HFFc6 (cell line): ENCODE measurements at regions not wholly inside any gene's neighbourhood (a gene's known extent, or its start where the extent isn't known, plus 50 kb on each side); places are given as distances from the start of the nearest gene placed in this dataset.
A peak's percentile ranks its signal among the peaks of the same experiment; 100 is the strongest.

ENCODE experiments used
- DNase-seq: peaks from one replicate; pipeline ENCODE4 v3.0.0-alpha.2; 2018
- H3K27ac Mint-ChIP-seq: 2 replicates; pipeline ENCODE4 v1.8.0; 2020; ENCODE audit warnings: mild to moderate bottlenecking, mixed read lengths
- H3K27me3 Mint-ChIP-seq: 2 replicates; pipeline ENCODE4 v1.8.0; 2021; ENCODE audit warnings: mild to moderate bottlenecking, moderate library complexity, mixed read lengths; ENCODE audit not compliant: insufficient read depth
- H3K36me3 Mint-ChIP-seq: 2 replicates; pipeline ENCODE4 v1.8.0; 2021; ENCODE audit warnings: low read depth, mixed read lengths
- H3K4me1 Mint-ChIP-seq: 2 replicates; pipeline ENCODE4 v1.8.0; 2020; ENCODE audit warnings: low read depth, mixed read lengths
- H3K4me3 Mint-ChIP-seq: 2 replicates; pipeline ENCODE4 v1.8.0; 2020; ENCODE audit warnings: mild to moderate bottlenecking, moderate library complexity, mixed read lengths
- H3K9me3 Mint-ChIP-seq: 2 replicates; pipeline ENCODE4 v1.8.0; 2020; ENCODE audit warnings: mild to moderate bottlenecking, mixed read lengths
- CTCF ChIP-seq: fragments of 200-600 bp; sonication (generic); IDR thresholded peaks from 2 replicates; pipeline ENCODE4 v1.5.0; 2021; ENCODE audit warnings: antibody characterized with exemption, mild to moderate bottlenecking

- Mint-ChIP-seq H3K27me3 (peaks cover 4% of the 10 kb centered on the region; the same call in 1 of the 2 replicates), H3K36me3 (no peaks in the 10 kb centered on the region), H3K4me3 (no peak overlapping the region), H3K4me1 (peaks cover 34% of the 10 kb centered on the region), H3K27ac (no peak overlapping the region), H3K9me3 (no peaks in the 10 kb centered on the region)
- no peak for DNase-seq
- TF ChIP-seq CTCF: no peak
Measured at GRCh38 chr3:197435426-197435825, 120.3 kb downstream of the BDH1 start.

GRCh38 chr3:197434830-197435229 lies 120.9 kb downstream of the BDH1 start:
- H3K4me1 Mint-ChIP-seq: peaks cover 36% of the 10 kb centered on the region
- H3K9me3 Mint-ChIP-seq: no peaks in the 10 kb centered on the region
- no peak overlapping the region for H3K27ac Mint-ChIP-seq
- TF ChIP-seq CTCF: no peak
- H3K27me3 Mint-ChIP-seq: 0 out of 2 replicates have a peak, but pooled peaks cover 3% of the 10 kb centered on the region
- no peaks in the 10 kb centered on the region for H3K36me3 Mint-ChIP-seq
- H3K4me3 Mint-ChIP-seq: no peak overlapping the region
- no peak for DNase-seq

GRCh38 chr3:197432384-197433127 lies 123.2 kb downstream of the BDH1 start:
- no peak for TF ChIP-seq CTCF
- H3K27me3 Mint-ChIP-seq: peaks cover 1% of the 10 kb centered on the region; the same call in 1 of the 2 replicates
- no peak overlapping the region for H3K27ac Mint-ChIP-seq
- DNase-seq: no peak
- H3K9me3 Mint-ChIP-seq: no peaks in the 10 kb centered on the region
- H3K4me3 Mint-ChIP-seq: no peak overlapping the region
- H3K36me3 Mint-ChIP-seq: no peaks in the 10 kb centered on the region
- peaks cover 52% of the 10 kb centered on the region for H3K4me1 Mint-ChIP-seq

- peak overlapping the region; percentile 51; the same call in 1 of the 2 replicates for H3K27ac Mint-ChIP-seq
- no peak for TF ChIP-seq CTCF
- DNase-seq: no peak
- peaks cover 62% of the 10 kb centered on the region for H3K4me1 Mint-ChIP-seq
- peaks cover 1% of the 10 kb centered on the region; the same call in 1 of the 2 replicates for H3K27me3 Mint-ChIP-seq
- H3K9me3 Mint-ChIP-seq: no peaks in the 10 kb centered on the region
- no peaks in the 10 kb centered on the region for H3K36me3 Mint-ChIP-seq
- no peak overlapping the region for H3K4me3 Mint-ChIP-seq
Measured at GRCh38 chr3:197431346-197431910, 124.3 kb downstream of the BDH1 start.

GRCh38 chr3:197430934-197431333 lies 124.8 kb downstream of the BDH1 start:
- H3K27ac Mint-ChIP-seq: peak overlapping the region; percentile 51
- H3K27me3 Mint-ChIP-seq: peaks cover 2% of the 10 kb centered on the region; the same call in 1 of the 2 replicates
- no peaks in the 10 kb centered on the region for H3K9me3 Mint-ChIP-seq
- peak overlapping the region; percentile 22; the same call in 1 of the 2 replicates for H3K4me3 Mint-ChIP-seq
- H3K36me3 Mint-ChIP-seq: no peaks in the 10 kb centered on the region
- TF ChIP-seq CTCF: no peak
- DNase-seq: peak; percentile 30
- H3K4me1 Mint-ChIP-seq: peaks cover 62% of the 10 kb centered on the region
